CD4-positive, alpha-beta T cell treated with Interleukin-17A for 4 hours (primary cell): ENCODE measurements at regions not wholly inside any gene's neighbourhood (a gene's known extent, or its start where the extent isn't known, plus 50 kb on each side); places are given as distances from the start of the nearest gene placed in this dataset.

Experiments used
- DNase-seq: peaks from one replicate; pipeline ENCODE4 v3.0.0-alpha.2; 2020; ENCODE audit warnings: mixed read lengths

- no peak for DNase-seq
Measured at GRCh38 chr6:6376845-6377244, 56.4 kb upstream of the F13A1 start.

- no peak for DNase-seq
Measured at GRCh38 chr6:6377621-6378020, 57.2 kb upstream of the F13A1 start.

GRCh38 chr6:6379573-6379972, 59.1 kb upstream of the F13A1 start:
- no peak for DNase-seq

GRCh38 chr6:6384520-6384919, 64.1 kb upstream of the F13A1 start:
- no peak for DNase-seq

GRCh38 chr6:6386010-6386409, 65.5 kb upstream of the F13A1 start:
- DNase-seq = no peak

- DNase-seq = no peak
Measured at GRCh38 chr6:6390849-6391602, 70.6 kb upstream of the F13A1 start.

GRCh38 chr6:6392214-6393068, 72.0 kb upstream of the F13A1 start:
- no peak for DNase-seq

- DNase-seq = no peak
Measured at GRCh38 chr6:6393069-6393529, 72.6 kb upstream of the F13A1 start.

- DNase-seq = no peak
Measured at GRCh38 chr6:6395581-6396197, 75.2 kb upstream of the F13A1 start.

GRCh38 chr6:6397842-6398241, 77.4 kb upstream of the F13A1 start:
- DNase-seq = no peak

GRCh38 chr6:6399568-6399967, 79.1 kb upstream of the F13A1 start:
- no peak for DNase-seq

- DNase-seq = no peak
Measured at GRCh38 chr6:6401401-6401800, 80.9 kb upstream of the F13A1 start.

GRCh38 chr6:6402006-6402405, 81.5 kb upstream of the F13A1 start:
- no peak for DNase-seq

GRCh38 chr6:6402591-6402990, 82.1 kb upstream of the F13A1 start:
- DNase-seq = no peak

GRCh38 chr6:6405031-6405430, 84.6 kb upstream of the F13A1 start:
- no peak for DNase-seq

GRCh38 chr6:6405997-6406714, 85.7 kb upstream of the F13A1 start:
- no peak for DNase-seq

GRCh38 chr6:6406715-6407070, 86.2 kb upstream of the F13A1 start:
- no peak for DNase-seq

GRCh38 chr6:6407071-6407741, 86.7 kb upstream of the F13A1 start:
- no peak for DNase-seq

- DNase-seq = no peak
Measured at GRCh38 chr6:6409397-6410030, 89.1 kb upstream of the F13A1 start.

GRCh38 chr6:6411115-6411514, 90.7 kb upstream of the F13A1 start:
- no peak for DNase-seq

- no peak for DNase-seq
Measured at GRCh38 chr6:6412221-6412620, 91.8 kb upstream of the F13A1 start.

- DNase-seq = no peak
Measured at GRCh38 chr6:6412700-6413099, 92.2 kb upstream of the F13A1 start.
